RWPE2 (cell line): ENCODE measurements at regions not wholly inside any gene's neighbourhood (a gene's known extent, or its start where the extent isn't known, plus 50 kb on each side); places are given as distances from the start of the nearest gene placed in this dataset.
A peak's percentile ranks its signal among the peaks of the same experiment; 100 is the strongest.

Experiments used
- ATAC-seq: fragments of 200-7000 bp; cut with Tn5 transposase; 3 replicates; pipeline ENCODE4 v1.9.1; 2021; ENCODE audit warnings: low read depth
- DNase-seq: peaks from one replicate; pipeline ENCODE4 v3.0.0-alpha.2; 2020; ENCODE audit warnings: low spot score
- H3K27ac ChIP-seq: fragments of 450-650 bp; 2 replicates; pipeline ENCODE4 v1.5.1; 2017; ENCODE audit warnings: mild to moderate bottlenecking; ENCODE audit not compliant: poor library complexity, severe bottlenecking
- H3K27me3 ChIP-seq: fragments of 250-450 bp; sonication (Bioruptor Pico); 2 replicates; pipeline ENCODE4 v1.5.1; 2021; ENCODE audit warnings: mild to moderate bottlenecking, moderate library complexity; ENCODE audit not compliant: insufficient read depth, poor library complexity, severe bottlenecking
- H3K36me3 ChIP-seq: fragments of 250-450 bp; sonication (Bioruptor Pico); 2 replicates; pipeline ENCODE4 v1.5.1; 2020; ENCODE audit warnings: low read depth, mild to moderate bottlenecking, moderate library complexity
- H3K4me1 ChIP-seq: fragments of 250-450 bp; sonication (Bioruptor Pico); 2 replicates; pipeline ENCODE4 v1.5.1; 2021; ENCODE audit warnings: mild to moderate bottlenecking, moderate library complexity; ENCODE audit not compliant: insufficient read depth, poor library complexity, severe bottlenecking
- H3K4me3 ChIP-seq: fragments of 250-450 bp; sonication (Bioruptor Pico); 2 replicates; pipeline ENCODE4 v1.5.1; 2021; ENCODE audit warnings: mild to moderate bottlenecking, moderate library complexity; ENCODE audit not compliant: severe bottlenecking
- H3K9me3 ChIP-seq: fragments of 250-450 bp; sonication (Bioruptor Pico); 2 replicates; pipeline ENCODE4 v1.5.1; 2021; ENCODE audit warnings: mild to moderate bottlenecking, moderate library complexity; ENCODE audit not compliant: severe bottlenecking
- TF ChIP-seq, protein P1 (sequence below): fragments of 450-650 bp; IDR thresholded peaks from one replicate; pipeline ENCODE4 v1.5.1; 2017; ENCODE audit warnings: mild to moderate bottlenecking, moderate library complexity; ENCODE audit not compliant: poor library complexity, severe bottlenecking

DNA sequence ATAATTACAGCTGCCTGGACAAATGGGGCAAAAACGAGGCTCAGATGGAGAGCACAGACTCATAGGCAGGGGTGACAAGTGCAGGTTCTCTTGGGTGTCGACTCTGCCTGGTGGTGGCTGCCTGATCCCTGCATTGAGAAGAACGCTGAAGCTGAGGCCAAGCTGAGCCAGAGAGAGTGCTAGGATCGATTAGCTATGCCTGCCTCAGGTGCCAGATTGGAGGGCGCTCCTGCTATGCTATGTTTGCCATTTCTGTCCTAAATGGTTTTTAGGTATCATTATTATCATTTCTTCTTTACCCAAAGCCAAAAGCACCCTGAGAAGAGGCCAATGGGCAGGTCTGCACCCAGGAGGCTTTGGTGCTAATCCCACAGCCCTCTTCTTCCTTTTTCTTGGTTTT lies 53.9 kb upstream of the SLC6A11 start:
- Histone ChIP-seq H3K4me1 (peaks cover 3% of the 10 kb centered on the region), H3K36me3 (no peaks in the 10 kb centered on the region), H3K27ac (no peak overlapping the region), H3K9me3 (no peaks in the 10 kb centered on the region), H3K27me3 (no peaks in the 10 kb centered on the region), H3K4me3 (no peak overlapping the region)
- peak; percentile 6 for DNase-seq
- no peak for ATAC-seq
- TF ChIP-seq, protein P1, sequence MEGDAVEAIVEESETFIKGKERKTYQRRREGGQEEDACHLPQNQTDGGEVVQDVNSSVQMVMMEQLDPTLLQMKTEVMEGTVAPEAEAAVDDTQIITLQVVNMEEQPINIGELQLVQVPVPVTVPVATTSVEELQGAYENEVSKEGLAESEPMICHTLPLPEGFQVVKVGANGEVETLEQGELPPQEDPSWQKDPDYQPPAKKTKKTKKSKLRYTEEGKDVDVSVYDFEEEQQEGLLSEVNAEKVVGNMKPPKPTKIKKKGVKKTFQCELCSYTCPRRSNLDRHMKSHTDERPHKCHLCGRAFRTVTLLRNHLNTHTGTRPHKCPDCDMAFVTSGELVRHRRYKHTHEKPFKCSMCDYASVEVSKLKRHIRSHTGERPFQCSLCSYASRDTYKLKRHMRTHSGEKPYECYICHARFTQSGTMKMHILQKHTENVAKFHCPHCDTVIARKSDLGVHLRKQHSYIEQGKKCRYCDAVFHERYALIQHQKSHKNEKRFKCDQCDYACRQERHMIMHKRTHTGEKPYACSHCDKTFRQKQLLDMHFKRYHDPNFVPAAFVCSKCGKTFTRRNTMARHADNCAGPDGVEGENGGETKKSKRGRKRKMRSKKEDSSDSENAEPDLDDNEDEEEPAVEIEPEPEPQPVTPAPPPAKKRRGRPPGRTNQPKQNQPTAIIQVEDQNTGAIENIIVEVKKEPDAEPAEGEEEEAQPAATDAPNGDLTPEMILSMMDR, result no peak

DNA sequence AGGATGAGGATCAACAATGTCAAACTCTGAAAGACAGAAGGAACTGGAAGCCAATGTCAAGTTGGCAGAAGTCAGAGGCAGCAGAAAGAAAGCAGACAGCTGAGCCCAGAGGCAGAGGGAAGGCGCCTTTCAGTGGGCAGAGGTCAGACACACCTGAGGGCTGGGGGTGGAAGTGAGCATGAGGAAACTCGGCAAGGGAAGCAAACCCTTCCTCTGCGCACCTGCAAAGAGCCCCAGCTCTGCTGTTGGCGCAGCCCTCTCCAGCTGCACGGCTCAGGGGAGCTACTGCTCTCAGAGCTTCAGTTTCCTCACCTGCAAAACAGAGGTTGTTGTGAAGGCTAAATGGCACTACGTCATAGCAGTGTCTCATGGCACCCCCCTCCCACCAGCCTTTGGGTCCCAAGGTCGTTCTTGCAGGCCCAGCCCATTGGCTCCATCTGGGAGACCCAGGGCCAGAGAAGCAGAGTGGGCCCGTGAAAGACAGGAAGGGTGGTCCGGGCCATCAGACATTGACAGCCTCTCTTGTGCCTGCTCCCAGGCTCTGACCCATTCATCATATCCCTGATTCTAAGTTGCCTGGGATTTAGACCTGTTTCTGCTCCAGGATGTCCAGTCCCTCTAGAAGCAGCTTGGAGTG lies 53.3 kb upstream of the SLC6A11 start:
- DNase-seq (peak; percentile 27), ATAC-seq (no peak)
- Histone ChIP-seq H3K4me1 (no peaks in the 10 kb centered on the region), H3K9me3 (no peaks in the 10 kb centered on the region), H3K4me3 (no peak overlapping the region), H3K27me3 (no peaks in the 10 kb centered on the region), H3K27ac (no peak overlapping the region), H3K36me3 (no peaks in the 10 kb centered on the region)
- TF ChIP-seq, protein P1, result no peak

DNA sequence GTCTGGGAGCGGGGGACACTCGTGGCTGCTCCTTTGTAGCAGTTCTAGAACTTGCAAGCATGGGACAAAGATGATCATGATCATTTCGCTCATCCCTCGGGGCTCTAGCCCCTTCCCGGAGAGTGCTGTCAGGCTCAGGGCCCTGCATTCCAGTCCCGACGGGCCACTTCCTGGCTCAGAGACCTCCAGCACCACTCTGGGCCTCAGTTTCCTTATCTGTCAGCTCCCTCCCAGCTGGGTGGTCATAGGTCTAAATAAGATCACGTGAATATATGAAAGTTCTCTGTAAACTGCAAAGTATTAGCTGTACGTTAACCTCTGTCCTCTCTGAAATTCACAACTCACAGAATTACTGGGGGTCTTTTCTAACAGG lies 52.8 kb upstream of the SLC6A11 start:
- no peak overlapping the region for H3K4me3 ChIP-seq
- TF ChIP-seq, protein P1, result no peak
- H3K36me3 ChIP-seq, result no peaks in the 10 kb centered on the region
- DNase-seq, result peak; percentile 20
- no peaks in the 10 kb centered on the region for H3K9me3 ChIP-seq
- H3K27me3 ChIP-seq, result no peaks in the 10 kb centered on the region
- no peak overlapping the region for H3K27ac ChIP-seq
- no peaks in the 10 kb centered on the region for H3K4me1 ChIP-seq
- no peak for ATAC-seq

DNA sequence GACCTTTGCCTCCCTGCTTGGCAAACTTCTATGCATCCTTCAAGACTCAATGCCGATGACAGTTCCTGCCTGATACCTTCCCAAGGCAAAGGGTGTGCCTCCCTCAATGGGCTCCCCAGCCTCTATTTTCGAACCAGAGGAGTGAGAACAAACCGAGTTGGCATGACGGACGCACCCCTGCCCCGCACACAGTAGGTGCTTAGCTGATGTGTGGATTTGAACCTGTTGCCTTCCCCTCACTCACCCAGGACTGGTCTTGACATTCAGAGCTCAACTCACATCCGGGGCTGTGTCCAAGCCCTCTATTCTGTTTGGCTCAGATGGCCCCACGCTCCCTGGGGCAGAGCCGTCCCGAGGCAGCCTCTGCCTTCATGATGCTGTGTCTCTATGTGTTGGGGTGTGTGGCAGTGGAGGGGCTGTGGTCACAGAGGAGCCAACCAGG lies 52.2 kb upstream of the SLC6A11 start:
- TF ChIP-seq, protein P1, result no peak
- no peaks in the 10 kb centered on the region for H3K27me3 ChIP-seq
- no peaks in the 10 kb centered on the region for H3K9me3 ChIP-seq
- ATAC-seq, result no peak
- H3K27ac ChIP-seq, result no peak overlapping the region
- H3K4me3 ChIP-seq, result no peak overlapping the region
- H3K4me1 ChIP-seq, result no peaks in the 10 kb centered on the region
- no peaks in the 10 kb centered on the region for H3K36me3 ChIP-seq
- DNase-seq, result peak; percentile 27

DNA sequence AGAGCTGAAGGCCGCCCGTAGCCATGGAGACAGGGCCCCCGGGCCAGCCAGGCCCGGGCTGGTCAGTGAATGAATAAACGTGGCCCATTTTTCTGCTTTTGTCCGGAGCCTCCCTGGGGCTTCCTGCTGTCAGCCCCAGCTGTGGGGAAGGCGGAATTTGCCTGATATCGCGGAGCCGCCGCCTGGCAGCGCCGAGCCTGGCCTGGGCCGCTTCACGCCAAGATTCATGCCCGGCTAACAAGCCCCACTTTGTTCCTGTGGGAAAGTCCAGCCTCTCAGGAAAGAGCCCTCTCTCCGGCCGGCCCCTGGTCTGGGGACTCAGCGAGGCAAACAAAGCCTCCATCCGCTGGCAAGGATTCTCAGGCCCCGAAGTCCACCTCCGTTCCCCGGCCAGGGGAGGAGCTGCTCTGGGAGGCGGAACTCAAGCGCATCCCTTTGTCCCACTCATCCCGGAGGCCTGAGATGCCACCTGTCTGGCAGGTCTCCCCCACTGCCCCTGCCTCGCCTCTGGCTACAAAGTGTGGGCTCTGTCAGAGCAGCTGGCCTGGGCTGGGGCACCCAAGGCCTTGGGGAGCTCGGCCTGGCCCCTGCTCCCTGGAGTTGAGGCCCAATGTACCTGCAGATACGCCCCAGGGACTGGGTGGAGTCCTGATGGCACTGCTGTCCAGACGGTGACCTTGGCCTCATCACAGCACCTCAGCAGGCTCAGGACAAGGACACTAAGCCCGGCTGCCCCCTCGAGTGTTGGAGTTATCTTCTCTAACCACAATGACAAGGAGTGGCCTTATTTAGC lies 51.6 kb upstream of the SLC6A11 start:
- Histone ChIP-seq H3K27me3 (no peaks in the 10 kb centered on the region), H3K36me3 (no peaks in the 10 kb centered on the region), H3K4me1 (no peaks in the 10 kb centered on the region), H3K27ac (no peak overlapping the region), H3K9me3 (no peaks in the 10 kb centered on the region), H3K4me3 (no peak overlapping the region)
- ATAC-seq (no peak), DNase-seq (peak; percentile 48)
- TF ChIP-seq, protein P1, result no peak
